HG02938 (cell line): ENCODE measurements at regions not wholly inside any gene's neighbourhood (a gene's known extent, or its start where the extent isn't known, plus 50 kb on each side); places are given as distances from the start of the nearest gene placed in this dataset.

Experiments used
- ATAC-seq: cut with Tn5 transposase; IDR thresholded peaks from one replicate; pipeline ENCODE4 v1.9.1; 2021; ENCODE audit warnings: mild to moderate bottlenecking, moderate library complexity; ENCODE audit not compliant: unreplicated experiment

- ATAC-seq: no peak
These were observed 181.2 kb upstream of the PMEPA1 start for GRCh38 chr20:57891014-57891413.

- no peak for ATAC-seq
These were observed 180.5 kb upstream of the PMEPA1 start for GRCh38 chr20:57890202-57890800.

DNA sequence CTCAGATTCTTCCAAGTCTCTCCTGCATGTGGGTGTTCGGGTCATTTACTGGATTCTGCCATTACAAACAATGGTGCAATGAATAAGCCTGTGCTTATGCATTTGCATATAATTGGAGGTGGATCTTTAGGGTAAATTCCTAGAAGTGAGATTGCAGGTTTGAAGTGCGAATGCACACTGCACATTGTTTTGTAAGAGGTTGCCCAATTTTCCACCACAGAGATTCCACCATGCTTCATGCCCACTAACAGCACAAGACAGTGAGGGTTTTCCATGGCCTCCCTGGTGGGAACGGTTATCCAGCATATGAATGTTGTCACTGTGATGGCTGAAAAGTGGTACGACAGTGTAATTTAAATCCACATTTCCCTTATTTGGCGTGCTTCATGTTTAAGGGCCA, 178.8 kb upstream of the PMEPA1 start:
- ATAC-seq: no peak

DNA sequence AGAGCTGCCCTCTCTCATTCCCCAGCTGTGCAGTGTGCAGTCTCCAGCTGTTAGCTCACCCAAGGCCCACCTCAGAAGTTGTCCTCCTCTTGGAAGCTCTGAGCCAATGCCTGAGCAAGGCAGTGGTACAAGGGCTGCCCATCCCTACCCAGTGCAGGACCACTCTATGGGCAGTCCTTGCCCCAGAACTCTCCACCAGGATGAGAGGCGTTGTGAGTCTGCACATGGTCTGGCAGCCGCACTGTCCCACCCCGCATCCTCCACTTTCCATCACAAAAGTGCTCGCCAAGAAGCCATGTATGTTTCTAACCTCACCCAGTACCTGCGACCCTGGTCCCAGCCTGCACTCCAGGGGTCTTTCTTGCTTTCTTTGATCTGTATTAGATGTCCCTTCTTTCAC, 175.1 kb upstream of the PMEPA1 start:
- no peak for ATAC-seq

GRCh38 chr20:57883761-57884160, 173.9 kb upstream of the PMEPA1 start:
- ATAC-seq: no peak

GRCh38 chr20:57883224-57883623, 173.4 kb upstream of the PMEPA1 start:
- no peak for ATAC-seq

DNA sequence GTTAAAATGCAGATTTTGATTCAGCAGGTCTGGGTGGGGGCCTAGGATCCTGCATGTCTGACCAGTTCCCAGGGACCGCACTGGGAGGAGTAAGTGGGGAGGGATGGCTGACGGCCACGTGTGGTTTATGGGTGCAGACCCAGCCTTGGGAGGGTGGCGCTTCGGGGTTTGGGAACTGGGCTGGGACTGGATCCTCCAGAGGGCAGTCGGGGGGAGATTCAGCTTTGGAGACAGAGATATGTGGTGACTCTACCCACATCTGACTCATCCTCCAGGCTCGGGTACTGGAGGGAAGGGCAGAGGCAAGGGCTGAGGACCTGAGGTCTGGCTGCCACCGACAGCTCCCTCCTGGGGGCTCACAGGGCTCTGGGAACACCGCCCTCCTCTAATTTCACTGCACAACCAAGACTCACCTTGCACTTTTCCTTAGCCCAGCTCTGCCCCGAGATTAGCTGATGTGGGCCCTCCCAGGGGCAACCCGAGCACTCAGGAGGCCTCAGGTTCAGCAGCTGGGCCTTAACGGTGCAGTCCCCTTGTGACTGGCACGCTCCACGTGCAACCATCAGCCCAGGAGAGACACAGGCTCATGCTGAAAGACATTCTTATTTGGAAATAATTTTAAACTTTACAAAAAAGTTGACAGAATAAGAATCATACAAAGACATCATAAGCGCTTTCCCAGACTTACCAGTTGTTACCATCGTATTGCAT, 172.8 kb upstream of the PMEPA1 start:
- ATAC-seq: no peak

- no peak for ATAC-seq
These were observed 171.9 kb upstream of the PMEPA1 start for GRCh38 chr20:57881466-57882385.

- no peak for ATAC-seq
These were observed 170.7 kb upstream of the PMEPA1 start for GRCh38 chr20:57880571-57880892.

- ATAC-seq: no peak
These were observed 170.2 kb upstream of the PMEPA1 start for GRCh38 chr20:57879779-57880570.

DNA sequence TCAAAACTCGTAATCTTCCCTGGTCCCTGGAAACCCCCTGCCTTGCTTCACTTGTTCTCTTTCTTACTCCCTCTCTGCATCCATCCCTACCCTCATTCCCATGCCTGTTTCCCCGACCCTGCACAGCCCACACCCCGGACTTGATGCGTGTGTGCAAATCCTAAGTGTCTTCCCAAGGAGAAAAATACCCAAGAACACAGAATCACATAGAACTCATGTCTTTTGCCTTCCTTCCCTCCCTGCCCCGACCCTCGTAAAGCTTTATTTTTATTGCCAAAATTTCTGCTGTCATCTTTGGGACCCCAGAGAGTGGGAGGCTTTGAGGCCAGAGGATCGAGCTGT, 169.6 kb upstream of the PMEPA1 start:
- no peak for ATAC-seq

GRCh38 chr20:57878786-57879424, 169.1 kb upstream of the PMEPA1 start:
- no peak for ATAC-seq

DNA sequence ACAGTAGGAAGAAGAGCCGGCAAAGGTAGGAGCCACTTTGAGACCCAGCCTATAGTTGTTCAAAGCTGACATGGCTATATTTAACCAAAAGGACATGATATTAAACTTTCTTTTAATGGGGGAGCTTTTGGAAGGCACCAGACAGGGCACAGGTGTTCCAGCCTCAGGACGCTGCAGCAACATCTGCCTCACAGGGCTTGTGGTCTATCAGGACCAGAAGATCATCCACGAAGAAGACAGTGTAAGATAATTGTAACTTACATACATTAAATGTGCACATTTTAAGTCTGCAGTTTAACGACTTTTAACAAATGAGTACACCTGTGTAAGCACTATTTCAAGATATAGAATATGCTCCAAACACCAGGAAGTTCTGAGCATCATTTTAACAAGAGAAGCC, 168.2 kb upstream of the PMEPA1 start:
- no peak for ATAC-seq

DNA sequence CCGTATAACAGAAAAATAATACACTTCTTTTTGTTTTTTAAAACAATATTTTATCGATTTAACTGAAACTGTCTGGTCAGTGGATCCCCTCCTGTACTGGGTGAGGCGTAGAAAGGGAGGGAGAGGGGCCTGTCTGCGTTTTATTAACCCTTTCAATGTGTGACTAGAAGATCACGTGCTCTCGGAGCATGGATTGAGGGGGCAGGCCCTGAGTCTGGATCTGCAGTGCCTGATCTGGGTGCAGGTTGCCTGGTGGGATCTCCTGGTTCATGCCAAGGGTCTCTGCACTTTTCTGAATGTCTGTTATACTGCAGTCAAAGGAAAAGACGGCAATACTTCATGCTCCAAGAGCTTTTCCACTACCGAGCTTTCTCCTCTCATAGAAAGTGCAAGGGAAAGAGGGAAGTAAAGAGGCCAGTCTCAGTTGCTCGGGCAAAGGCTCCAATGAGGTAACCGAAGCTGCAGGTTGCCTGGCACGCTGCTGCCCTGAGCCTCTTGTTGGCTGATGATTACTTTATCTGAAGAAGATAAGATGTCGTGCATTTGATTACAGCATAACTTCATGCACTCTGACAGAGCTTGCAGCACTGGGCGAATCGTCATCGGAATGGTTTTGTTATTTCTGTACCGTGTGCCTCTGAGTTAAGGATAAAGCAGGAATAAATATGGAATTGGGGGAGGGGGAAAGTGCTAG, 167.5 kb upstream of the PMEPA1 start:
- no peak for ATAC-seq

DNA sequence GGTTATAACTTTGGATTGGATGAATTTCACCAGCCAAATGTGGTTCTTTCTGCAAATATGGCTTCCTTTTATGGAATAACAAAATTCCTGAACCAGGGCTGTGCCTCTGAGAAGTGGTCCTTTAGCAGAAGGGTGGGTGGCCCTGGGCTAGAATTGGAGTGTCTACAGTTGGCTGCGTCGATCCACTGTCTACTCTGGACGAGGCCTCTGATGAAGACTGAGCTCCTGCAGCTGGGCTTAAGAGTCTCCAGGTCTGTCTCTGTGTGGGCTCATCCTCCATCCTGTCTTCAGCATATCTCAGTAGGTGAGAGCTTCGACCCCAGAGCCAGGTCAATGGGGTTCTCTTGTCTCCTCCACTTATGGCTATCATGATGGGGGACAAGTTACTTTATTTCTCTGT, 166.3 kb upstream of the PMEPA1 start:
- ATAC-seq: no peak

GRCh38 chr20:57874141-57874540, 164.3 kb upstream of the PMEPA1 start:
- ATAC-seq: no peak

DNA sequence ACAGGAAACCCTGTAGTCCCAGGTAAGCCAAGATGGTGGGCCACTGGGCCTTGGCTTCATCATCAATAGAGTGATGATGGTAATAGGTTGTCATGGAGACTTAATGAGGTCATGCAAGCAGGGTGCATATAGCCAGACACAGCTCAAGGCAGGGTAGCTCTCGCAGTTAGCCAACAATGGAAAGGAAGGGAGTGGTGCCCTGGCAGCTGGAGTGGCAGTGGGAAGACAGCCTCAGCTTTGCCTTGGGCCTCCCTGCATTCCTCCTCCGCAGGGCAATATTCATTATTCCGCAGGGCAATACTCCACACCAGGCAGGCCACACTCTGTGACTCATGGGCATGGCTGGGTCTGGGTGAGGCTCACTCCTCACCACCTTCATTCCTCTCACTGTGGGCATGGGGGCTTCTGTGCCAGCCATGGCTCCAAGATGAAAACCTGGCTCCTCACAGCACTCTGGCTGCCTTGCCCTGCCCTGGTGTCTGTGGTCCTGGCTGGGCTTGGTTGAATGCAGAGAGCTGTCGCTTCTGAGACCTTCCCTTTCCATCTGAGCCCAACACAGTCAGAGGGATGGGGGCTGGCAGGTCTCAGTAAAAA, 163.1 kb upstream of the PMEPA1 start:
- no peak for ATAC-seq

- ATAC-seq: no peak
These were observed 161.4 kb upstream of the PMEPA1 start for GRCh38 chr20:57871237-57871632.

DNA sequence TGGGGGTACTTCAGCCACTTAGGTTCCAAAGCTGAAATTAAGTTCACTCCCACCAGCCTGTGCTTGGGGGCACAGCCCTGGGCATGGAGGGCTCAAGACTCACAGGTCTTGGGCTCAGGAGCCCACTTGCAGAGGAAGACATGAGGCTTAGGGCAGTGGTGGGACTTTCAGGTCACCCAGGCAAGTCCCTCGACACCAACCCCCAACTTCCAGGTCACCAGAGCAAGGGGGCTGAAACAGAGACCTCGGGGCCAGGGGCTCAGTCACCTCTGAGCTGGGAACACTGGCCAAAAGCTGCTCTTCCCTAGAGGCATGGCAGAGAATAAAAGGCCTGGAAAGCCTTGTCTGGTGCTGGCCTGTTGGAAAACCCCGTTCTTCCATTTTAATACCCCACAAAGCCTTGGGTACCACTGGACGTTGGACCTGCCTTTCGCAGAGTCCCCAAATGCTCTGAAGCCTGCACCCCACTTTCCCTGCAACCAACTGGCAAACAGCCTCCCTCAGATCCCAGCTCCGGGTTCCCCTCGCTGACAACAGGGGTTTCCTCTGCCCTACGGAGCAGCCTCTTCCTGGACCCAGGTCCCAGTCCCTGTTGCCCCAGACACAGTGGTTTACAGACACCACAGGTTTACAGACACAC, 160.9 kb upstream of the PMEPA1 start:
- ATAC-seq: no peak
